HS-5 (cell line): ENCODE measurements at regions not wholly inside any gene's neighbourhood (a gene's known extent, or its start where the extent isn't known, plus 50 kb on each side); places are given as distances from the start of the nearest gene placed in this dataset.

Source experiments
- DNase-seq: peaks from one replicate; pipeline ENCODE4 v3.0.0-alpha.2; 2012; ENCODE audit warnings: low read depth

DNA sequence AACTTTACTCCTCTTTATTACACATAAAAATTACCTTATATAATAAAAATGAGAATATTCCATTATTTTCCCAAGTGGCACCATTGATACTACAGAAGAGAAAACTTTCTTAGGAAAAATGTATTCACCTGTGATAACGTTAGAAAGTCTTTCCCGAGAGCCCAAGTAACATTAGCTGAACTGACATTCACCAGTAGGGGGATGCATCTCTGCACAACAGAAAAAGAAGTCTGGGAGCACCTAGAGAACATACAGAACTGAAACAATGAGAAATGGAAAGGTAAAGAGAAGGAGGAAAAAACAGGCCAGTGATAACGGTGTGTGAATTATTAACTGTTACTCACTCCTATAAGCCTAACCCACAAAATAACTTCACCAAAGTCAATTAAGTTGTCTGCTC lies 423.3 kb downstream of the CENPC start:
- no peak for DNase-seq

GRCh38 chr4:67120369-67120768 lies 424.9 kb downstream of the CENPC start:
- no peak for DNase-seq

DNA sequence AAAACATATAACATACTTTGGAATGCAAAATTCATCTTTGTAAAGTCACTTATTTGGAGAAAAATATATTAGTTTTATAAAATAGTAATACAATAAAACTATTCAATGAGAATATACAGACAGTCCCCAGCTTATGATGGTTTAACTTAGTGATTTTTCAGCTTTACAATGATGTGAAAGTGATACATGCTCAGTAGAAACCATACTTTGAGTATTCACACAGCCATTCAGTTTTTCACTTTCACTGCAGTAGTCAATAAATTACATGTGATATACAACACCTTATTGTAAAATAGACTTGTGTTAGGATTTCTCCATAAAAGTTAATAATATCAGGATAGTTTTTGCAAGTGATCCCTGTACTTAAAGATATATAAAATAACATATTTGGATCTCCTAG lies 436.0 kb downstream of the CENPC start:
- DNase-seq: no peak

GRCh38 chr4:67106861-67107460 lies 438.3 kb downstream of the CENPC start:
- no peak for DNase-seq

- DNase-seq: no peak
Measured at GRCh38 chr4:67104145-67104544, 441.2 kb downstream of the CENPC start.

GRCh38 chr4:67103001-67103747 lies 442.1 kb downstream of the CENPC start:
- no peak for DNase-seq

DNA sequence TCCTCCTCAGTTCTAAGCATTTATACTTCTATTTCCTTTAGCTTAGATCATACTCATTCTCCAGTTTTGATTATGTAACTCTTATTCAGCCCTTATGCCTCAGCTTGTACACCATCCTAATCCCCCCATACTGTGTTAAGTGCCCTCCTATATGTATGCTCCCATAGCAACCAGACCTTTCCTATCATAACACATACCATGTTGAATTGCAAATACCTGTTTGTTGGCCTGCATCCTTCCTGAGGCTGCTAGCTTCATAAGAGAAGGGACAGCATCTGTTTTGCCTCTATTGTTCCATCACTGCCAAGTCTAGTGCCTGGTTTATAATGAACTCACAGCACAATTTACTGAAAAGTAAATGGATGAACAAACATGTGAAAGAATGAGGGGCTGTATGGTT lies 443.7 kb downstream of the CENPC start:
- DNase-seq: no peak

GRCh38 chr4:67092351-67092750 lies 453.0 kb downstream of the CENPC start:
- no peak for DNase-seq

DNA sequence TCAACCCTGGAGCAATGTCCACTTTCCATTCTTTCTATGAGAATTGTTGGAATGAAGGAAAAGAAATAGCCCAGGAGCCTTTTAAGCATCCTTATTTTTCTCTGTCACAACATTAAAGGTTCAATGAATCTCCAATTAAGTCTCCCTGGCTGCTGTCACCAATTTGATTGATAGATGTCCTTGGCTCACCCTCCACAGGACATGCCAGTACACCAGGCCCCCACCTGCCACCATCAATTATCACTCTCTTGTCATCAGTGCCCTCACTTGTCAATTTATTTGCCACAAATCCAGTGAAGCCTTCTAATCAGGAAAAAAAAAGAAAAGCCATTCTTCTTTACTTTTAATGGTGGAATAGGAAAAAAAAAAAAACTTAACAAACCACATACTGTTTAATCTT lies 453.6 kb downstream of the CENPC start:
- no peak for DNase-seq

DNA sequence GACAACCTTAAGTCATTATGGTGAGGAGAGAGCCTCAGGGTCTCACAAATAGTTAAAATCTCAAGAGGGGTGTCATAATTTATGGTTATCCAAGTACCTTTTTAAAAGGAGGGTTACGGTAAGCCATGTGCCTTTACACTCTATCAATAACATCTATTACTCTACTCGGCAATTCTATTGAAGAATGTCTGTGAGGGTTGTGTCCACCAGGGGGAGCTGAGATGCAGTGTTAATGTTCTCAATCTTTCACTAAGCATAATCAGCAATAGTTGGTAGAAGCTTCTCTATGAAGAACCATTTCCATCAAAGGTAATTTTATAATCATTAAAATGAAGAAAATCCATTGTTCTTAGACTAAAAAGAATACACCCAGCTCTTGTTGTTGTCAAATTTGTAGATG lies 457.4 kb downstream of the CENPC start:
- DNase-seq: peak; percentile 14

DNA sequence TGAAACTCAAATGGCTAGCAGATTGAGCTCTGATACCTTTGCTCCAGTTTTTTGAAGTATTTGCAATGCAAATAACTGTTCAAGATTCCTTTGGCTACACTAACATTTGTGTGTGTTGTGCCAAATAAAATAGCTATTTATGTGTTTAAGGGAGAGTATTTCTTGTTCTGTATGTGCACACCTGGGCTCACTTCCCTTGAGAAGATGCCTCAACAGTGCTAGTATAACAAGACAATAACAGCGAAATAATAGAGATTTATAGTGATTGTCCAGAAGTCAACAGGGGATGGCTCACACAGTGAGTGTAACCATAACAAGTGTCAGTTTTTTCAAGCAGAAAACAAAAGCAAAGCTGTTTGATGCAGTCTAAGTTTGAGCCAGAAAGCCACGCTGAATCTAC lies 460.5 kb downstream of the CENPC start:
- no peak for DNase-seq

DNA sequence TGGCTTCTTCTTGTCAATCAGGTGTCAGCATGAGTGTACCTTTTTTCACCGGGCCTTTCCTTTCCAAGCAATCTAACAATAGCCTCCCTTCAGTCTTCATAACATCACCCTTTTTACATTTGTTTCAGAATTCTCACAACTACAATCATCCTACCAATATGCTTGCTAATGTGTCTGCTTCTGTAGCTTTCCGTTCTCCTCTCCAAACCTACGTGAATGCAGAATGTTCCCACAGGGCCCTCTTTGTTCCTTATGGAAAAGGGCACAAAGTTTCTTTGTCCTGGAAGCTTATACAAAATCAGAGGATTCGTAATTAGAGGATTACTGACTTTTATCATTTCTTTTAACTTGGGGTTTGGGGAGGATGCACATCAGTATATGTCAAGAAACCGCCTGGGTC lies 461.8 kb downstream of the CENPC start:
- no peak for DNase-seq

GRCh38 chr4:67082746-67083145 lies 462.6 kb downstream of the CENPC start:
- DNase-seq: no peak

DNA sequence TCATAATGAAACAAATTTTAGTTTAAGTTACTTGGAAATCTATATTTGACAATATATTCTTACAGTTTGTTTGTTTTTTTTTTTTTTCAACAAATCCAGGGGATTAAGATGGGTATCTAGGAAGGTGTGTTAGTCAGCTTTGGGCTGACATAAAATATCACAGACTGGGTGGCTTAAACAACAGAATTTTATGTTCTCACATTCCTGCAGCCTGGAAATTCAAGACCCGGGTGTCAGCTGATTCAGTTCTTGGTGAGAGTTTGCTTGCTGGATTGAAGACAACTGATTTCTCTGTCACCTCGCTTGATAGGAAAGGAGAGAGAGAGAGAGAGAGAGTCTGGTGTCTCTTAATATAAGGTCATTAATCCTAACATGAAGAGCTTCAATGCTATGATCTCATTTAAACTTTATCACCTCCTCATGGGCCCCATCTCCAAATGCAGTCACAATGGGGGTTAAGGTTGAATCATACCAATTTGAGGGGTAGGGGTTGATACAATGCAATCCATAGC lies 465.2 kb downstream of the CENPC start:
- DNase-seq: no peak

DNA sequence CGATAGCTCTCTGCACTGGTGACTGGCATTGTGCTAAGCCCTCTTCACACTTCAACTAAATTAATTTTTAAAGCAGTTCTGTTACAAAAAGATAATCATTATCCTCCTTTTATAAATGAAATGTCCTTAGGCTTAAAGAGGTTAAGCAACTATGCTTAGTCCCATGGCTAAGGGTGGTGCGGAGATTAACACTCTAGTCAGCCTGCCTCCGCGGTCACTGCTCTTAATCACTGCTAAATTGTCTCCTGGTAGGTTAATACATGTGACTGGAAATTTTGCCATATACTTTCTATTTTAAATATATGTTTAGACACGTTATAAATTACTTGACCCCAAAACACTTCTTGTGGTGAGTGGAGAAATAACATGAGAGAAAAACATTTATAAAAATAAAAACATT lies 473.7 kb downstream of the CENPC start:
- no peak for DNase-seq

GRCh38 chr4:67055319-67055718 lies 490.0 kb downstream of the CENPC start:
- DNase-seq: no peak

- no peak for DNase-seq
Measured at GRCh38 chr4:67054896-67055295, 490.4 kb downstream of the CENPC start.

GRCh38 chr4:67052814-67053675 lies 492.3 kb downstream of the CENPC start:
- no peak for DNase-seq

GRCh38 chr4:67051000-67051789 lies 494.1 kb downstream of the CENPC start:
- no peak for DNase-seq

- no peak for DNase-seq
Measured at GRCh38 chr4:67049446-67049845, 495.9 kb downstream of the CENPC start.

- DNase-seq: no peak
Measured at GRCh38 chr4:67048530-67048929, 496.8 kb downstream of the CENPC start.

GRCh38 chr4:67040315-67040714 lies 505.0 kb downstream of the CENPC start:
- DNase-seq: no peak
